Omental fat pad (tissue), 3 donors: ENCODE measurements at regions not wholly inside any gene's neighbourhood (a gene's known extent, or its start where the extent isn't known, plus 50 kb on each side); places are given as distances from the start of the nearest gene placed in this dataset.

Experiments
- ATAC-seq: fragments of 150-250 bp; one replicate; pipeline ENCODE4 v1.9.1; 2016; ENCODE audit warnings: mild to moderate bottlenecking, moderate library complexity; ENCODE audit not compliant: low FRiP score
- DNase-seq: peaks from one replicate; pipeline ENCODE4 v3.0.0-alpha.2; 2019; ENCODE audit warnings: low spot score
- CTCF ChIP-seq, 3 donors: fragments of 450-650 bp; IDR thresholded peaks; one replicate each; pipeline ENCODE4 v1.5.1; 2016 to 2017; ENCODE audit warnings: antibody characterized with exemption in 3 of 3, mild to moderate bottlenecking in 3 of 3, moderate library complexity in 2 of 3

GRCh38 chr1:55751776-55752175, 536.6 kb upstream of the USP24 start:
- TF ChIP-seq CTCF (IDR thresholded peaks at IDR 0.05), result no peak
- no peak for ATAC-seq
- DNase-seq, result no peak

- ATAC-seq, result no peak
- no peak for DNase-seq
- TF ChIP-seq CTCF (IDR thresholded peaks at IDR 0.05), result no peak
These were observed 535.4 kb upstream of the USP24 start for GRCh38 chr1:55750628-55750995.

GRCh38 chr1:55749975-55750627, 534.9 kb upstream of the USP24 start:
- TF ChIP-seq CTCF (IDR thresholded peaks at IDR 0.05), result no peak
- DNase-seq, result no peak
- no peak for ATAC-seq

GRCh38 chr1:55747408-55747841, 532.3 kb upstream of the USP24 start:
- no peak for ATAC-seq
- TF ChIP-seq CTCF (IDR thresholded peaks at IDR 0.05), result no peak
- DNase-seq, result no peak

- ATAC-seq, result no peak
- DNase-seq, result no peak
These were observed 531.5 kb upstream of the USP24 start for GRCh38 chr1:55746710-55747109.

GRCh38 chr1:55741516-55741915, 526.4 kb upstream of the USP24 start:
- TF ChIP-seq CTCF (IDR thresholded peaks at IDR 0.05), result no peak
- DNase-seq, result no peak
- ATAC-seq, result no peak

More at GRCh38 chr1:55746710-55747109, 531.5 kb upstream of the USP24 start:
- TF ChIP-seq CTCF (IDR thresholded peaks at IDR 0.05), result no peak

GRCh38 chr1:55735106-55735505, 519.9 kb upstream of the USP24 start:
- no peak for DNase-seq
- ATAC-seq, result no peak
- no peak for TF ChIP-seq CTCF (IDR thresholded peaks at IDR 0.05)
